H1 (cell line): ENCODE measurements at regions not wholly inside any gene's neighbourhood (a gene's known extent, or its start where the extent isn't known, plus 50 kb on each side); places are given as distances from the start of the nearest gene placed in this dataset.

Experiments
- CTCF ChIA-PET: fragments of 300-600 bp; sonication (Branson Sonifier 250); formaldehyde crosslinking; loops from one replicate; lab custom pipeline; 2021; ENCODE audit not compliant: partially characterized antibody; lab: Charles Lee
- POLR2A ChIA-PET: fragments of 300-600 bp; sonication (Branson Sonifier 250); formaldehyde crosslinking; loops from one replicate; lab custom pipeline; 2021; ENCODE audit warnings: inconsistent platforms; ENCODE audit not compliant: partially characterized antibody; lab: Charles Lee
- DNase-seq, 2 experiments: peaks; one replicate each; pipeline versions ENCODE4 v3.0.0 to v3.0.0-alpha.2; 2010 to 2022; ENCODE audit warnings: low spot score in 2 of 2, low read depth in 1 of 2, mixed read lengths in 1 of 2
- FAIRE-seq: peaks from 2 replicates; lab custom pipeline; 2011; peaks lifted over from hg19 to GRCh38; lab: Jason Lieb, UNC
- H2AFZ ChIP-seq: 2 replicates; pipeline ENCODE4 v1.8.1; 2012; ENCODE audit warnings: low read length, inconsistent platforms
- H2AK5ac ChIP-seq: 2 replicates; pipeline ENCODE4 v1.6.1; 2013; ENCODE audit warnings: low read depth, low read length
- H2BK120ac ChIP-seq: replicated peaks from 2 replicates; pipeline ENCODE3; 2013; ENCODE audit warnings: low read depth, low read length, inconsistent platforms
- H2BK12ac ChIP-seq: 2 replicates; pipeline ENCODE4 v1.6.1; 2013; ENCODE audit warnings: low read depth, low read length
- H2BK15ac ChIP-seq: 2 replicates; pipeline ENCODE4 v1.6.1; 2013; ENCODE audit warnings: low read length
- H2BK20ac ChIP-seq: 2 replicates; pipeline ENCODE4 v1.6.1; 2013; ENCODE audit warnings: low read length
- H2BK5ac ChIP-seq: 2 replicates; pipeline ENCODE4 v1.6.1; 2013; ENCODE audit warnings: low read depth, low read length
- H3K14ac ChIP-seq: 2 replicates; pipeline ENCODE4 v1.6.1; 2013; ENCODE audit warnings: inconsistent platforms; ENCODE audit not compliant: insufficient read length
- H3K18ac ChIP-seq: 2 replicates; pipeline ENCODE4 v1.6.1; 2013; ENCODE audit warnings: low read length; ENCODE audit errors: extremely low read depth
- H3K23ac ChIP-seq: 2 replicates; pipeline ENCODE4 v1.6.1; 2013; ENCODE audit warnings: inconsistent platforms; ENCODE audit not compliant: insufficient read length
- H3K23me2 ChIP-seq: 2 replicates; pipeline ENCODE4 v1.6.1; 2013; ENCODE audit warnings: low read depth, low read length
- H3K27ac ChIP-seq: 2 replicates; pipeline ENCODE4 v1.6.1; 2011; ENCODE audit warnings: low read depth, low read length, inconsistent platforms
- H3K27me3 ChIP-seq, 4 experiments: replicated peaks in 1 of 4; 1 replicate in 1 of 4; 2 replicates in 3 of 4; pipeline versions ENCODE4 v1.6.1 to v1.8.1; 2011 to 2013; ENCODE audit warnings: low read length in 3 of 4, mild to moderate bottlenecking in 3 of 4, inconsistent platforms in 2 of 4, mixed read lengths in 2 of 4, moderate library complexity in 1 of 4; ENCODE audit not compliant: control insufficient read depth in 3 of 4, insufficient read depth in 3 of 4; ENCODE audit errors: extremely low read depth in 1 of 4
- H3K36me3 ChIP-seq, 4 experiments: 2 replicates each; pipeline versions ENCODE4 v1.6.1 to v1.8.1; 2011 to 2013; ENCODE audit warnings: mild to moderate bottlenecking in 4 of 4, low read length in 3 of 4, moderate library complexity in 2 of 4, control low read depth in 1 of 4, inconsistent platforms in 1 of 4; ENCODE audit not compliant: insufficient read depth in 4 of 4, control insufficient read depth in 2 of 4
- H3K4ac ChIP-seq: replicated peaks from 2 replicates; pipeline ENCODE3; 2013; ENCODE audit warnings: low read length, low read depth, mixed read lengths, inconsistent platforms; ENCODE audit not compliant: insufficient read length
- H3K4me1 ChIP-seq, 4 experiments: replicated peaks in 1 of 4; 1 replicate in 1 of 4; 2 replicates in 3 of 4; pipeline versions ENCODE4 v1.6.1 to v1.8.1; 2011 to 2013; ENCODE audit warnings: low read length in 3 of 4, inconsistent platforms in 2 of 4, mixed read lengths in 1 of 4; ENCODE audit not compliant: insufficient read depth in 4 of 4, control insufficient read depth in 3 of 4
- H3K4me2 ChIP-seq, 2 experiments: 2 replicates each; pipeline versions ENCODE4 v1.6.1 to v1.8.1; 2011 to 2013; ENCODE audit warnings: low read depth in 2 of 2, low read length in 2 of 2, control low read depth in 1 of 2, inconsistent platforms in 1 of 2, mild to moderate bottlenecking in 1 of 2; ENCODE audit not compliant: insufficient read depth in 1 of 2
- H3K4me3 ChIP-seq, 4 experiments: fragments of 200-600, 300-600 bp in 1 of 4; sonication (generic), shearing (Covaris generic), sonication (Bioruptor Twin) in 1 of 4; 2 replicates each; pipeline versions ENCODE4 v1.5.1 to v1.8.1; 2011 to 2016; ENCODE audit warnings: low read length in 4 of 4, low read depth in 3 of 4, control low read depth in 2 of 4, inconsistent platforms in 2 of 4, mild to moderate bottlenecking in 2 of 4, mixed read lengths in 1 of 4, moderate library complexity in 1 of 4; ENCODE audit not compliant: insufficient read depth in 2 of 4; ENCODE audit errors: extremely low read depth in 1 of 4
- H3K56ac ChIP-seq: replicated peaks from 2 replicates; pipeline ENCODE3; 2013; ENCODE audit warnings: low read depth, mild to moderate bottlenecking, mixed read lengths, low read length, inconsistent platforms; ENCODE audit not compliant: insufficient read length
- H3K79me1 ChIP-seq: 2 replicates; pipeline ENCODE4 v1.6.1; 2013; ENCODE audit warnings: low read depth, low read length, control low read depth
- H3K79me2 ChIP-seq, 2 experiments: 2 replicates each; pipeline versions ENCODE4 v1.6.1 to v1.8.1; 2012 to 2013; ENCODE audit warnings: low read length in 2 of 2, mild to moderate bottlenecking in 2 of 2, inconsistent platforms in 1 of 2; ENCODE audit not compliant: insufficient read depth in 2 of 2, control insufficient read depth in 1 of 2
- H3K9ac ChIP-seq, 4 experiments: replicated peaks in 1 of 4; 1 replicate in 1 of 4; 2 replicates in 3 of 4; pipeline versions ENCODE4 v1.6.1 to v1.8.1; 2011 to 2013; ENCODE audit warnings: low read depth in 3 of 4, low read length in 3 of 4, control low read depth in 2 of 4, mild to moderate bottlenecking in 2 of 4, moderate library complexity in 2 of 4, inconsistent platforms in 1 of 4; ENCODE audit errors: extremely low read depth in 1 of 4
- H3K9me3 ChIP-seq, 2 experiments: 2 replicates each; pipeline versions ENCODE4 v1.6.1 to v1.8.1; 2012 to 2013; ENCODE audit warnings: mild to moderate bottlenecking in 2 of 2, moderate library complexity in 2 of 2, control low read depth in 1 of 2, inconsistent platforms in 1 of 2, low read depth in 1 of 2, low read length in 1 of 2, mixed read lengths in 1 of 2; ENCODE audit not compliant: insufficient read depth in 2 of 2
- H4K20me1 ChIP-seq, 2 experiments: replicated peaks in 1 of 2; 2 replicates each; pipeline versions ENCODE3 to v1.8.1; 2011 to 2013; ENCODE audit warnings: inconsistent platforms in 2 of 2, low read length in 2 of 2, mild to moderate bottlenecking in 1 of 2; ENCODE audit not compliant: insufficient read depth in 2 of 2, control insufficient read depth in 1 of 2
- H4K5ac ChIP-seq: 2 replicates; pipeline ENCODE4 v1.6.1; 2013; ENCODE audit warnings: low read length, low read depth, mixed read lengths, inconsistent platforms; ENCODE audit not compliant: insufficient read length
- H4K8ac ChIP-seq: 2 replicates; pipeline ENCODE4 v1.8.0; 2013; ENCODE audit warnings: mild to moderate bottlenecking, moderate library complexity, low read length, inconsistent platforms; ENCODE audit not compliant: insufficient read depth; ENCODE audit errors: extremely low read depth
- H4K91ac ChIP-seq: replicated peaks from 2 replicates; pipeline ENCODE3; 2013; ENCODE audit warnings: low read length, mixed read lengths, inconsistent platforms; ENCODE audit not compliant: insufficient read length
- BRCA1 ChIP-seq: IDR thresholded peaks from 2 replicates; pipeline ENCODE4 v1.6.1; 2012; ENCODE audit warnings: low read depth, low read length, improper control_type of control experiment
- WGBS, 2 experiments: shearing (Covaris generic) in 1 of 2; methylation state at CpG; one replicate each; pipeline versions ENCODE4 v1.1.6 to v1.1.7; 2013 to 2015; ENCODE audit warnings: low lambda C conversion rate in 2 of 2, mixed read lengths in 2 of 2, inconsistent platforms in 1 of 2, low coverage in 1 of 2, missing lambda C conversion rate in 1 of 2; ENCODE audit not compliant: insufficient replicate concordance in 2 of 2, insufficient coverage in 1 of 2, insufficient read length in 1 of 2; ENCODE audit errors: extremely low coverage in 1 of 2, missing lambda C conversion rate in 1 of 2; 5-methylcytosine and 5-hydroxymethylcytosine counted together

DNA sequence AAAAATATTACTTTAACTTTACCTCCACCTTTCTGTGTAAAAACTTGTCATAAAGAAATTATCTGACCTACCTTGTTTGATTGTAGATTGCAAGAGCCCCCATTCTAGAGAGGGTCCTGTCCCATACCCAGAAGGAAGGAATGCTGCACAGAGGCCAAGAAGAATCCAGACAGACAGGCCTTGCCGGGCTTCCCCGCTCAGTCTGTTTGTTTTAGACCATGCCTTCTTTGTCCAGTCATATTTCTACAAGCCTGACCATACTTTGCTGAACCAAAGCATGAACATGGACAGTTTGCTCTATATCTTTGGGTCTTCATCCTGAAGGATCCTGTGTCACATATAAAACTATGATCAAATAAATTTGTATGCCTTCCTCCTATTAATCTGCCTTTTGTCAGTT lies 95.8 kb upstream of the MYCBP2 start:
- Histone ChIP-seq H3K23me2 (no peaks in the 10 kb centered on the region), H3K79me1 (no peaks in the 10 kb centered on the region), H2BK120ac (no peak overlapping the region), H2AK5ac (no peak overlapping the region), H3K14ac (no peak overlapping the region), H3K4me3 (no peak overlapping the region), H3K4me2 (no peak overlapping the region), H4K91ac (no peak overlapping the region), H4K20me1 (no peaks in the 10 kb centered on the region), H3K27ac (no peak overlapping the region), H3K56ac (no peak overlapping the region), H3K18ac (no peak overlapping the region), H4K5ac (no peak overlapping the region), H3K36me3 (no peaks in the 10 kb centered on the region), H2BK5ac (no peak overlapping the region), H3K23ac (no peak overlapping the region), H2BK20ac (no peak overlapping the region), H2BK15ac (no peak overlapping the region), H3K4ac (no peak overlapping the region), H3K27me3 (no peaks in the 10 kb centered on the region), H3K9ac (no peak overlapping the region), H3K79me2 (no peaks in the 10 kb centered on the region), H2AFZ (no peak overlapping the region), H2BK12ac (no peak overlapping the region), H3K9me3 (no peaks in the 10 kb centered on the region), H3K4me1 (no peaks in the 10 kb centered on the region), H4K8ac (no peak overlapping the region)
- POLR2A ChIA-PET: no interaction called here
- DNase-seq (no peak), FAIRE-seq (no peak)
- WGBS, 2 experiments: 96% methylated on average over 2 of the region's 2 CpGs; no CpG with 5 or more reads in 1 of the 2 experiments
- no peak for TF ChIP-seq BRCA1
- CTCF ChIA-PET: no interaction called here
